H9 (cell line): ENCODE measurements at regions not wholly inside any gene's neighbourhood (a gene's known extent, or its start where the extent isn't known, plus 50 kb on each side); places are given as distances from the start of the nearest gene placed in this dataset.

Experiments used
- DNase-seq: peaks from one replicate; pipeline ENCODE4 v3.0.0-alpha.2; 2017
- H2AFZ ChIP-seq: one replicate; pipeline ENCODE4 v1.6.1; 2013; ENCODE audit warnings: mild to moderate bottlenecking, low read length, control low read depth, moderate library complexity
- H2AK5ac ChIP-seq: 2 replicates; pipeline ENCODE4 v1.6.1; 2013; ENCODE audit warnings: low read length, control low read depth, mixed read lengths; ENCODE audit not compliant: insufficient read length
- H2BK120ac ChIP-seq: one replicate; pipeline ENCODE4 v1.6.1; 2013; ENCODE audit warnings: low read depth, mild to moderate bottlenecking, low read length, control low read depth, inconsistent platforms; ENCODE audit not compliant: poor library complexity, severe bottlenecking
- H2BK12ac ChIP-seq: 2 replicates; pipeline ENCODE4 v1.6.1; 2013; ENCODE audit warnings: low read length, control low read depth, mixed read lengths, low read depth; ENCODE audit not compliant: insufficient read length
- H2BK15ac ChIP-seq: 2 replicates; pipeline ENCODE4 v1.6.1; 2013; ENCODE audit warnings: low read depth, low read length, control low read depth
- H2BK20ac ChIP-seq: one replicate; pipeline ENCODE4 v1.6.1; 2013; ENCODE audit warnings: low read depth, mild to moderate bottlenecking, low read length, control low read depth, inconsistent platforms; ENCODE audit not compliant: poor library complexity, severe bottlenecking
- H2BK5ac ChIP-seq: 2 replicates; pipeline ENCODE4 v1.6.1; 2013; ENCODE audit warnings: low read length, control low read depth, mixed read lengths; ENCODE audit not compliant: insufficient read length
- H3K14ac ChIP-seq: 2 replicates; pipeline ENCODE4 v1.6.1; 2013; ENCODE audit warnings: low read length, control low read depth; ENCODE audit not compliant: insufficient read depth
- H3K18ac ChIP-seq: 2 replicates; pipeline ENCODE4 v1.6.1; 2013; ENCODE audit warnings: low read depth, mild to moderate bottlenecking, mixed read lengths, low read length, control low read depth; ENCODE audit not compliant: insufficient read length
- H3K23ac ChIP-seq: 2 replicates; pipeline ENCODE4 v1.6.1; 2013; ENCODE audit warnings: low read length, control low read depth, mixed read lengths, low read depth; ENCODE audit not compliant: insufficient read length
- H3K23me2 ChIP-seq: 2 replicates; pipeline ENCODE4 v1.6.1; 2013; ENCODE audit warnings: low read depth, mild to moderate bottlenecking, mixed read lengths, low read length, control low read depth; ENCODE audit not compliant: insufficient read length, poor library complexity, severe bottlenecking
- H3K27ac ChIP-seq: 2 replicates; pipeline ENCODE4 v1.5.1; 2013; ENCODE audit warnings: low read length, control low read depth, mixed read lengths, low read depth; ENCODE audit not compliant: insufficient read length
- H3K27me3 ChIP-seq: 2 replicates; pipeline ENCODE4 v1.6.1; 2013; ENCODE audit warnings: low read length, control low read depth, inconsistent platforms; ENCODE audit not compliant: insufficient read depth
- H3K4ac ChIP-seq: 2 replicates; pipeline ENCODE4 v1.6.1; 2013; ENCODE audit warnings: low read depth, mild to moderate bottlenecking, control low read depth, inconsistent platforms, low read length, moderate library complexity
- H3K4me1 ChIP-seq: 2 replicates; pipeline ENCODE4 v1.6.1; 2013; ENCODE audit warnings: low read length, control low read depth, inconsistent platforms; ENCODE audit not compliant: insufficient read depth
- H3K4me2 ChIP-seq: 2 replicates; pipeline ENCODE4 v1.6.1; 2013; ENCODE audit warnings: low read length, control low read depth, mixed read lengths; ENCODE audit not compliant: insufficient read length, insufficient read depth
- H3K56ac ChIP-seq: 2 replicates; pipeline ENCODE4 v1.6.1; 2013; ENCODE audit warnings: low read depth, mild to moderate bottlenecking, mixed read lengths, low read length, control low read depth; ENCODE audit not compliant: insufficient read length
- H3K79me1 ChIP-seq: 2 replicates; pipeline ENCODE4 v1.6.1; 2013; ENCODE audit warnings: low read depth, mild to moderate bottlenecking, moderate library complexity, low read length, control low read depth, inconsistent platforms; ENCODE audit not compliant: insufficient read depth, poor library complexity, severe bottlenecking
- H3K79me2 ChIP-seq: 2 replicates; pipeline ENCODE4 v1.6.1; 2013; ENCODE audit warnings: low read length, control low read depth, inconsistent platforms; ENCODE audit not compliant: insufficient read depth
- H3K9ac ChIP-seq: 2 replicates; pipeline ENCODE4 v1.6.1; 2013; ENCODE audit warnings: low read length, control low read depth, mixed read lengths; ENCODE audit not compliant: insufficient read length; ENCODE audit errors: extremely low read depth
- H3K9me3 ChIP-seq: one replicate; pipeline ENCODE4 v1.6.1; 2013; ENCODE audit warnings: low read depth, low read length, inconsistent platforms; ENCODE audit not compliant: control insufficient read depth
- H3T11ph ChIP-seq: one replicate; pipeline ENCODE4 v1.6.1; 2013; ENCODE audit warnings: mild to moderate bottlenecking, low read length, control low read depth, inconsistent platforms
- H4K20me1 ChIP-seq: one replicate; pipeline ENCODE4 v1.6.1; 2013; ENCODE audit not compliant: control insufficient read depth, insufficient read length, insufficient read depth
- H4K5ac ChIP-seq: 2 replicates; pipeline ENCODE4 v1.6.1; 2013; ENCODE audit warnings: low read depth, mild to moderate bottlenecking, mixed read lengths, low read length, control low read depth; ENCODE audit not compliant: insufficient read length
- H4K8ac ChIP-seq: replicated peaks from 2 replicates; pipeline ENCODE4 v1.6.1; 2013; ENCODE audit warnings: low read length, control low read depth, mixed read lengths, low read depth; ENCODE audit not compliant: insufficient read length
- H4K91ac ChIP-seq: 2 replicates; pipeline ENCODE4 v1.6.1; 2013; ENCODE audit warnings: low read depth, mild to moderate bottlenecking, moderate library complexity, mixed read lengths, low read length, control low read depth; ENCODE audit not compliant: insufficient read length
- H3K27ac Mint-ChIP-seq, 3 experiments: 2 replicates in 2 of 3; 3 replicates in 1 of 3; pipeline ENCODE4 v1.8.0; 2020 to 2021; ENCODE audit warnings: mixed read lengths in 3 of 3, mild to moderate bottlenecking in 1 of 3, moderate library complexity in 1 of 3
- H3K27me3 Mint-ChIP-seq: 2 replicates; pipeline ENCODE4 v1.8.0; 2021; ENCODE audit warnings: low read depth, mild to moderate bottlenecking, moderate library complexity, mixed read lengths
- H3K36me3 Mint-ChIP-seq, 3 experiments: 2 replicates in 2 of 3; 3 replicates in 1 of 3; pipeline ENCODE4 v1.8.0; 2020 to 2021; ENCODE audit warnings: low read depth in 3 of 3, mixed read lengths in 3 of 3; ENCODE audit not compliant: insufficient read depth in 1 of 3
- H3K4me1 Mint-ChIP-seq, 2 experiments: 2 replicates each; pipeline ENCODE4 v1.8.0; 2020; ENCODE audit warnings: mixed read lengths in 2 of 2
- H3K4me3 Mint-ChIP-seq, 2 experiments: 2 replicates in 1 of 2; 3 replicates in 1 of 2; pipeline ENCODE4 v1.8.0; 2020 to 2021; ENCODE audit warnings: mild to moderate bottlenecking in 2 of 2, mixed read lengths in 2 of 2, moderate library complexity in 1 of 2
- H3K9me3 Mint-ChIP-seq, 2 experiments: 2 replicates in 1 of 2; 3 replicates in 1 of 2; pipeline ENCODE4 v1.8.0; 2020; ENCODE audit warnings: mild to moderate bottlenecking in 2 of 2, mixed read lengths in 2 of 2, moderate library complexity in 1 of 2
- CTCF ChIP-seq: fragments of 200-600 bp; sonication (generic); conservative IDR thresholded peaks from 3 replicates; pipeline ENCODE4 v1.8.0; 2021; ENCODE audit warnings: antibody characterized with exemption, mild to moderate bottlenecking
- WGBS: extraction: QIAGEN DNeasy Blood & Tissue Kit; methylation state at CpG from one replicate; pipeline ENCODE4 v1.1.7; 2013; ENCODE audit warnings: missing lambda C conversion rate, low lambda C conversion rate, mixed read lengths; ENCODE audit not compliant: insufficient read length; ENCODE audit errors: extremely low coverage; 5-methylcytosine and 5-hydroxymethylcytosine counted together

- Mint-ChIP-seq H3K9me3 (peaks cover 5 to 10% of the 10 kb centered on the region in 2 experiments; a peak in 3 of 5 replicates), H3K27me3 (no peaks in the 10 kb centered on the region), H3K27ac (no peak overlapping the region), H3K36me3 (peaks cover 0 to 7% (median 0%) of the 10 kb centered on the region in 3 experiments; a peak in 2 of 7 replicates), H3K4me3 (no peak overlapping the region), H3K4me1 (no peaks in the 10 kb centered on the region)
- no peak overlapping the region for H4K8ac ChIP-seq
- no peak overlapping the region for H2BK12ac ChIP-seq
- no peak overlapping the region for H4K5ac ChIP-seq
- H2BK20ac ChIP-seq = no peak overlapping the region
- H3K4ac ChIP-seq = no peak overlapping the region
- H3K18ac ChIP-seq = no peak overlapping the region
- no peak overlapping the region for H3T11ph ChIP-seq
- H3K23ac ChIP-seq = no peak overlapping the region
- H4K20me1 ChIP-seq = no peaks in the 10 kb centered on the region
- no CpG with 5 or more reads among the region's 3 CpGs for WGBS
- no peaks in the 10 kb centered on the region for H3K4me1 ChIP-seq
- no peaks in the 10 kb centered on the region for H3K27me3 ChIP-seq
- H2AK5ac ChIP-seq = no peak overlapping the region
- H3K79me2 ChIP-seq = no peaks in the 10 kb centered on the region
- no peak overlapping the region for H3K14ac ChIP-seq
- no peak overlapping the region for H2BK5ac ChIP-seq
- no peak overlapping the region for H3K9ac ChIP-seq
- no peaks in the 10 kb centered on the region for H3K23me2 ChIP-seq
- no peak overlapping the region for H3K27ac ChIP-seq
- H4K91ac ChIP-seq = no peak overlapping the region
- no peak overlapping the region for H2AFZ ChIP-seq
- no peak overlapping the region for H2BK15ac ChIP-seq
- no peaks in the 10 kb centered on the region for H3K79me1 ChIP-seq
- no peak overlapping the region for H2BK120ac ChIP-seq
- no peak overlapping the region for H3K56ac ChIP-seq
- no peak overlapping the region for H3K4me2 ChIP-seq
- DNase-seq = no peak
- no peak for TF ChIP-seq CTCF
- no peaks in the 10 kb centered on the region for H3K9me3 ChIP-seq
Measured at GRCh38 chr5:98004463-98004862, 769.0 kb upstream of the RGMB start.
